Activated B cell treated with CpG ODN at 0.5 μM for 24 hours (primary cell): ENCODE measurements at regions not wholly inside any gene's neighbourhood (a gene's known extent, or its start where the extent isn't known, plus 50 kb on each side); places are given as distances from the start of the nearest gene placed in this dataset.
"Not testable (repeated sequence)": the region's sequence is repeated elsewhere in the genome, so short reads cannot be mapped to it uniquely, and the experiment has no call there.

Source experiments
- ATAC-seq: fragments of 200-7000 bp; cut with Tn5 transposase; one replicate; pipeline ENCODE4 v1.10.0; 2021; ENCODE audit warnings: low read depth, mild to moderate bottlenecking, moderate library complexity
- CTCF ChIA-PET: fragments of 350-600 bp; sonication (Branson Sonifier 250); formaldehyde crosslinking; loops from one replicate; lab custom pipeline; 2021; ENCODE audit warnings: antibody characterized with exemption; lab: Charles Lee
- POLR2A ChIA-PET: fragments of 350-600 bp; sonication (Branson Sonifier 250); formaldehyde crosslinking; loops from one replicate; lab custom pipeline; 2021; ENCODE audit warnings: antibody characterized with exemption; lab: Charles Lee
- DNase-seq: peaks from one replicate; pipeline ENCODE4 v3.0.0; 2022
- H3K27ac Mint-ChIP-seq: one replicate; pipeline ENCODE4 v1.8.0; 2020; ENCODE audit warnings: mixed read lengths
- H3K27me3 Mint-ChIP-seq: one replicate; pipeline ENCODE4 v1.8.0; 2021; ENCODE audit warnings: mixed read lengths
- H3K36me3 Mint-ChIP-seq: one replicate; pipeline ENCODE4 v1.8.0; 2021; ENCODE audit warnings: low read depth, mixed read lengths
- H3K4me1 Mint-ChIP-seq: one replicate; pipeline ENCODE4 v1.8.0; 2021; ENCODE audit warnings: mixed read lengths
- H3K4me3 Mint-ChIP-seq: one replicate; pipeline ENCODE4 v1.8.0; 2020; ENCODE audit warnings: mild to moderate bottlenecking, mixed read lengths
- H3K9me3 Mint-ChIP-seq: one replicate; pipeline ENCODE4 v1.8.0; 2020; ENCODE audit warnings: mixed read lengths
- CTCF ChIP-seq: fragments of 200-600 bp; IDR thresholded peaks from one replicate; pipeline ENCODE4 v1.8.0; 2022; ENCODE audit warnings: antibody characterized with exemption, mild to moderate bottlenecking
- intact Hi-C: fragments of 100-400 bp; cut with micrococcal nuclease; formaldehyde crosslinking; loops from one replicate; pipeline ENCODE4 v1.15.1; 2024

DNA sequence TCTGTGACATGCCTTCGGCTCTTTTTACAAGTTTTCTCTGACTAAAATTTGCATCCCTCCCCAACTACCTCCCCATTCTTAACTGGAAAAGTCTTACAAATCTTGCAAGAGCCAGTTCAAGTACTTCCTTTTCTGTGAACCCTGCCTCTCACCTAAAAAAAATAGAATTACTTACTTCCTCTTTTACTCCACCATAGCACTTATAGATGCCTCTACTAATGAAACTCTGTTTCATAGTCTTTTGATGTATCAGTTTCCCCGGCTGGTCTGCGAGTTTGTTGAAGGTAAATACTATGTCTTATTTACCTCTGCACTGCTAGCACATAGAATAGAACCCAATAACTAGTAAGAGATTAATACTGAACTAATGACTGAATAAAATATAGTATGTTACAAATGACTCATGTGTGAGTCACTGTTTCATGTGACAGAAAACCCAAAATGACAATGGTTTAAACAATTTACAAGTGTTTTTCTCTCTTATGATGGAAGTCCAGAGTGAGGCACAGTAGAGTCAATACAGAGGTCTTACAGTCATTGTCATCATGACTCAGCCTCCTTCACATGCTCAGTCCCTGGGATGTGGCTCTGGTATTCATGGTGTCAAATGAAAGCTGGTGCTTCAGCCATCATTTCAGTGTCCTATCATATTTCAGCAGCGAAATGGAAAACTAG is 393.5 kb downstream of the RSL24D1 start:
- H3K4me3 Mint-ChIP-seq, result peak overlapping the region; percentile 48
- ATAC-seq (peak; percentile 79), DNase-seq (no peak)
- H3K27me3 Mint-ChIP-seq, result no peaks in the 10 kb centered on the region
- no peak for TF ChIP-seq CTCF
- H3K9me3 Mint-ChIP-seq, result peaks cover 11% of the 10 kb centered on the region
- intact Hi-C loops, result no loop called here
- no peaks in the 10 kb centered on the region for H3K36me3 Mint-ChIP-seq
- ChIA-PET POLR2A (no interaction called here), CTCF (no interaction called here)
- peak overlapping the region; percentile 60 for H3K27ac Mint-ChIP-seq
- peaks cover 11% of the 10 kb centered on the region for H3K4me1 Mint-ChIP-seq

- ATAC-seq, result no peak
- ChIA-PET CTCF (no interaction called here), POLR2A (no interaction called here)
- intact Hi-C loops, result no loop called here
- no peaks in the 10 kb centered on the region for H3K4me1 Mint-ChIP-seq
- no peaks in the 10 kb centered on the region for H3K36me3 Mint-ChIP-seq
- H3K9me3 Mint-ChIP-seq, result peaks cover 3% of the 10 kb centered on the region
- H3K27me3 Mint-ChIP-seq, result no peaks in the 10 kb centered on the region
- no peak for TF ChIP-seq CTCF
- no peak overlapping the region for H3K4me3 Mint-ChIP-seq
- DNase-seq, result no peak
- no peak overlapping the region for H3K27ac Mint-ChIP-seq
These were observed 404.2 kb downstream of the RSL24D1 start for GRCh38 chr15:54792526-54792925.

DNA sequence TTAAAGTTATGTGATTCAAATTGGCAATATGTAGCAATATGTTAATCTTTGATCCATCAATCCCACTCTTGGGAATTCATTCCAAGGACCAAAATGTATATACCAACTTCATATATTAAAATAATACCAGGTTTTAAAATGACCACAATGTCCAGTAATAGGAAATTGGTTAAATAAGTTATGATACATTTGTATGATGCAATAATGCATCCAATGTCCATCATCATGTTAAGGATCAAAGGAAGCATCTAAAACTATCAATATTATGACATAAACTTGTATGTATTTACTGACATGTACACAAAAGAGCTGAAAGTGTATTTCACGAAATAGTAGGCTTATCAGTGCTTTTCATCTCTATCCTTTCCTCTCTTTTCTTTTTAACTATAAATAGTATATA is 406.0 kb downstream of the RSL24D1 start:
- CTCF ChIA-PET, result no interaction called here
- no peak for DNase-seq
- no peaks in the 10 kb centered on the region for H3K4me1 Mint-ChIP-seq

GRCh38 chr15:54789376-54789775 is 407.4 kb downstream of the RSL24D1 start:
- no peaks in the 10 kb centered on the region for H3K27me3 Mint-ChIP-seq
- intact Hi-C loops, result no loop called here
- TF ChIP-seq CTCF, result no peak
- H3K36me3 Mint-ChIP-seq, result no peaks in the 10 kb centered on the region
- ChIA-PET CTCF (no interaction called here), POLR2A (no interaction called here)
- peaks cover 11% of the 10 kb centered on the region for H3K9me3 Mint-ChIP-seq
- DNase-seq, result no peak
- no peak overlapping the region for H3K27ac Mint-ChIP-seq
- no peak overlapping the region for H3K4me3 Mint-ChIP-seq
- no peaks in the 10 kb centered on the region for H3K4me1 Mint-ChIP-seq
- ATAC-seq, result no peak

More for the DNA sequence above, 406.0 kb downstream of the RSL24D1 start:
- Mint-ChIP-seq H3K27ac (no peak overlapping the region), H3K4me3 (no peak overlapping the region), H3K36me3 (no peaks in the 10 kb centered on the region), H3K9me3 (peaks cover 3% of the 10 kb centered on the region), H3K27me3 (no peaks in the 10 kb centered on the region)
- ATAC-seq, result no peak
- TF ChIP-seq CTCF, result no peak
- intact Hi-C loops, result no loop called here
- POLR2A ChIA-PET, result no interaction called here

- H3K9me3 Mint-ChIP-seq, result peaks cover 12% of the 10 kb centered on the region
- intact Hi-C loops, POLR2A ChIA-PET, ATAC-seq, H3K27me3 Mint-ChIP-seq, H3K27ac Mint-ChIP-seq, H3K4me3 Mint-ChIP-seq, CTCF ChIA-PET, DNase-seq, H3K4me1 Mint-ChIP-seq, H3K36me3 Mint-ChIP-seq: not testable (repeated sequence)
These were observed 415.5 kb downstream of the RSL24D1 start for GRCh38 chr15:54781220-54781619.

GRCh38 chr15:54779271-54779670 is 417.5 kb downstream of the RSL24D1 start:
- TF ChIP-seq CTCF, result no peak
- ATAC-seq (no peak), DNase-seq (no peak)
- ChIA-PET POLR2A (no interaction called here), CTCF (no interaction called here)
- Mint-ChIP-seq H3K27ac (no peak overlapping the region), H3K27me3 (no peaks in the 10 kb centered on the region), H3K36me3 (no peaks in the 10 kb centered on the region), H3K4me3 (no peak overlapping the region), H3K9me3 (peaks cover 6% of the 10 kb centered on the region), H3K4me1 (no peaks in the 10 kb centered on the region)
- intact Hi-C loops, result no loop called here
